Testis (tissue), 2 donors: ENCODE measurements at regions not wholly inside any gene's neighbourhood (a gene's known extent, or its start where the extent isn't known, plus 50 kb on each side); places are given as distances from the start of the nearest gene placed in this dataset.

Experiments
- DNase-seq: peaks from one replicate; pipeline ENCODE4 v3.0.0-alpha.2; 2019
- H3K27ac ChIP-seq, 2 donors: fragments of 200-600 bp; sonication (generic); one replicate each; pipeline ENCODE4 v1.5.1; 2019
- H3K27me3 ChIP-seq: fragments of 200-600 bp; sonication (generic); one replicate; pipeline ENCODE4 v1.5.1; 2019
- H3K36me3 ChIP-seq: fragments of 200-600 bp; sonication (generic); one replicate; pipeline ENCODE4 v1.5.1; 2017; ENCODE audit warnings: low read depth; ENCODE audit errors: missing control alignments
- H3K4me1 ChIP-seq: fragments of 200-600 bp; sonication (generic); one replicate; pipeline ENCODE4 v1.5.1; 2019
- H3K4me3 ChIP-seq, 2 donors: fragments of 200-600 bp; sonication (generic); one replicate each; pipeline ENCODE4 v1.5.1; 2017 to 2019
- H3K9me3 ChIP-seq: fragments of 200-600 bp; sonication (generic); one replicate; pipeline ENCODE4 v1.5.1; 2017
- CTCF ChIP-seq, 3 experiments: fragments of 450-650 bp in 2 of 3; fragments of 200-600 bp in 1 of 3; sonication (generic) in 1 of 3; IDR thresholded peaks; one replicate each; pipeline ENCODE4 v1.5.1; 2016 to 2019; ENCODE audit warnings: antibody characterized with exemption in 3 of 3, mild to moderate bottlenecking in 2 of 3, moderate library complexity in 1 of 3
- POLR2A ChIP-seq: fragments of 450-650 bp; IDR thresholded peaks from one replicate; pipeline ENCODE4 v1.6.1; 2017; ENCODE audit warnings: antibody characterized with exemption, mild to moderate bottlenecking, moderate library complexity
- WGBS, 2 donors: methylation state at CpG; one replicate each; pipeline ENCODE4 v1.1.5; 2018; 5-methylcytosine and 5-hydroxymethylcytosine counted together
- intact Hi-C: fragments of 100-400 bp; cut with DNase I; formaldehyde crosslinking; loops from one replicate; pipeline ENCODE4 v1.15.1; 2023; ENCODE audit warnings: low total_unique reads

- no peak overlapping the region for H3K4me3 ChIP-seq
- H3K27me3 ChIP-seq, result no peaks in the 10 kb centered on the region
- TF ChIP-seq POLR2A (no peak), CTCF (IDR thresholded peaks at IDR 0.05) (no peak)
- no peaks in the 10 kb centered on the region for H3K4me1 ChIP-seq
- H3K9me3 ChIP-seq, result no peaks in the 10 kb centered on the region
- WGBS, 2 donors, result 57 to 73% methylated on average over 2 of the region's 2 CpGs
- no peak for DNase-seq
- no peaks in the 10 kb centered on the region for H3K36me3 ChIP-seq
- intact Hi-C loops, result no loop called here
- no peak overlapping the region for H3K27ac ChIP-seq
Observed at GRCh38 chr2:142270990-142271389, 140.2 kb upstream of the LRP1B start.

GRCh38 chr2:142270291-142270690 lies 139.5 kb upstream of the LRP1B start:
- DNase-seq, result no peak
- TF ChIP-seq POLR2A, result no peak
- no peak for TF ChIP-seq CTCF (IDR thresholded peaks at IDR 0.05)
- 74 to 86% methylated on average over 2 of the region's 2 CpGs for WGBS, 2 donors
- Histone ChIP-seq H3K4me3 (no peak overlapping the region), H3K36me3 (no peaks in the 10 kb centered on the region), H3K9me3 (no peaks in the 10 kb centered on the region), H3K27ac (no peak overlapping the region), H3K27me3 (no peaks in the 10 kb centered on the region), H3K4me1 (no peaks in the 10 kb centered on the region)
- intact Hi-C loops, result no loop called here

GRCh38 chr2:142259356-142259755 lies 128.5 kb upstream of the LRP1B start:
- intact Hi-C loops, result no loop called here
- H3K27ac ChIP-seq, result no peak overlapping the region
- no peaks in the 10 kb centered on the region for H3K36me3 ChIP-seq
- TF ChIP-seq POLR2A (no peak), CTCF (IDR thresholded peaks at IDR 0.05) (no peak)
- H3K4me1 ChIP-seq, result no peaks in the 10 kb centered on the region
- H3K4me3 ChIP-seq, result no peak overlapping the region
- H3K9me3 ChIP-seq, result no peaks in the 10 kb centered on the region
- H3K27me3 ChIP-seq, result no peaks in the 10 kb centered on the region
- DNase-seq, result no peak
- 95 to 100% methylated on average over 5 of the region's 5 CpGs for WGBS, 2 donors

- Histone ChIP-seq H3K4me3 (no peak overlapping the region), H3K36me3 (no peaks in the 10 kb centered on the region), H3K9me3 (no peaks in the 10 kb centered on the region), H3K27me3 (no peaks in the 10 kb centered on the region), H3K4me1 (no peaks in the 10 kb centered on the region), H3K27ac (no peak overlapping the region)
- WGBS, 2 donors, result 76 to 80% methylated on average over 1 of the region's 1 CpG
- TF ChIP-seq POLR2A (no peak), CTCF (IDR thresholded peaks at IDR 0.05) (no peak)
- intact Hi-C loops, result no loop called here
- DNase-seq, result no peak
Observed at GRCh38 chr2:142254031-142254430, 123.2 kb upstream of the LRP1B start.

- Histone ChIP-seq H3K4me3 (no peak overlapping the region), H3K4me1 (no peaks in the 10 kb centered on the region), H3K36me3 (no peaks in the 10 kb centered on the region), H3K27me3 (no peaks in the 10 kb centered on the region), H3K27ac (no peak overlapping the region), H3K9me3 (no peaks in the 10 kb centered on the region)
- no peak for TF ChIP-seq CTCF (IDR thresholded peaks at IDR 0.05)
- TF ChIP-seq POLR2A, result no peak
- 65 to 68% methylated on average over 2 of the region's 2 CpGs for WGBS, 2 donors
- intact Hi-C loops, result no loop called here
- DNase-seq, result no peak
Observed at GRCh38 chr2:142241016-142241415, 110.2 kb upstream of the LRP1B start.
